Stomach (tissue), 4 donors: ENCODE measurements at regions not wholly inside any gene's neighbourhood (a gene's known extent, or its start where the extent isn't known, plus 50 kb on each side); places are given as distances from the start of the nearest gene placed in this dataset.

Source experiments
- CTCF ChIP-seq, 7 experiments: fragments of 450-650 bp in 4 of 7; fragments of 200-600 bp in 3 of 7; sonication (generic) in 3 of 7; IDR thresholded peaks; one replicate each; pipeline ENCODE4 v1.5.1; 2016 to 2019; ENCODE audit warnings: antibody characterized with exemption in 7 of 7, control low read depth in 2 of 7, mild to moderate bottlenecking in 1 of 7
- EP300 ChIP-seq: sonication (generic); formaldehyde crosslinking; IDR thresholded peaks from one replicate; pipeline ENCODE4 v1.6.1; 2017; ENCODE audit warnings: antibody characterized with exemption
- POLR2A ChIP-seq, 4 donors: fragments of 450-650 bp; IDR thresholded peaks; one replicate each; pipeline ENCODE4 v1.6.1; 2016; ENCODE audit warnings: antibody characterized with exemption in 4 of 4, control low read depth in 2 of 4, mild to moderate bottlenecking in 1 of 4, moderate library complexity in 1 of 4

GRCh38 chr18:61955644-61956043 lies 62.8 kb upstream of the RNF152 start:
- TF ChIP-seq POLR2A (IDR thresholded peaks at IDR 0.05): no peak
- no peak for TF ChIP-seq EP300
- no peak for TF ChIP-seq CTCF (IDR thresholded peaks at IDR 0.05)
